Stimulated activated CD4-positive, alpha-beta T cell treated with anti-CD3 and anti-CD28 coated beads, TNF-alpha, amount 100 ng/mL, for 4 hours (primary cell): ENCODE measurements at regions not wholly inside any gene's neighbourhood (a gene's known extent, or its start where the extent isn't known, plus 50 kb on each side); places are given as distances from the start of the nearest gene placed in this dataset.
"Not testable (repeated sequence)": the region's sequence is repeated elsewhere in the genome, so short reads cannot be mapped to it uniquely, and the experiment has no call there.

Experiments used
- DNase-seq, 3 experiments: peaks; one replicate each; pipeline ENCODE4 v3.0.0-alpha.2; 2020; ENCODE audit warnings: low read depth in 3 of 3

DNA sequence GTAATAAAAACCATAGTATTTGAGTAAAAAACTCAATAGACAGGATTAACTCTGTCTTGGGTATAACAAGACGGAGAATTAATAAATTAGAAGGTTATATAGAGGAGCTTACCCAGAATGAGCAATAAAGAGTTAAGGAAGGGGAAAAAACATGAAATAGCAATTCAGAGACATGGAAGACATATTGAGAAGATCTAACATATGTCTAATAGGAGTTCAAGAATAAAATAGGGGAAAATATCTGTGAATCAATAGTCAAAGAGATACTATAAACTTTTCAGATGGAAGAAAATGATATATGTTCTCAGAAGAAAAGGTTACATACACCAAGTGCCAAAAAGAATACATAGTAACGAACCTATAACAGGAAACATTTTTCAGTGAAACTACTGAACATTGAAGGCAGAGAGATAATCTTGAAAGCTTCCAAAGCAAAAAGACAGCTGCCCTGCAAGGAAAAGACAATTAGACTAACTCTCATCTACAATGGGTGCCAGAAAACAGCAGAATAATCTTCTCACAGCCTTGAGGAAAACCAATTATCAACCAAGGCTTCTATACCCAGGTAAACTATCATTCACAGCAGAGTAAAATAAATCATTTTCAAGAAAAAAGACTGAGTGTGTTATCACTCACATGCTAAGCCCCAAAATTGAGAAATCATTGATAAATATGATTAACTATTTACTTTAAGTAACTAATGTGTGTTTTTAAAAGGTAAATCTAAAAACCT lies 106.0 kb downstream of the ENC1 start:
- no peak for DNase-seq

DNA sequence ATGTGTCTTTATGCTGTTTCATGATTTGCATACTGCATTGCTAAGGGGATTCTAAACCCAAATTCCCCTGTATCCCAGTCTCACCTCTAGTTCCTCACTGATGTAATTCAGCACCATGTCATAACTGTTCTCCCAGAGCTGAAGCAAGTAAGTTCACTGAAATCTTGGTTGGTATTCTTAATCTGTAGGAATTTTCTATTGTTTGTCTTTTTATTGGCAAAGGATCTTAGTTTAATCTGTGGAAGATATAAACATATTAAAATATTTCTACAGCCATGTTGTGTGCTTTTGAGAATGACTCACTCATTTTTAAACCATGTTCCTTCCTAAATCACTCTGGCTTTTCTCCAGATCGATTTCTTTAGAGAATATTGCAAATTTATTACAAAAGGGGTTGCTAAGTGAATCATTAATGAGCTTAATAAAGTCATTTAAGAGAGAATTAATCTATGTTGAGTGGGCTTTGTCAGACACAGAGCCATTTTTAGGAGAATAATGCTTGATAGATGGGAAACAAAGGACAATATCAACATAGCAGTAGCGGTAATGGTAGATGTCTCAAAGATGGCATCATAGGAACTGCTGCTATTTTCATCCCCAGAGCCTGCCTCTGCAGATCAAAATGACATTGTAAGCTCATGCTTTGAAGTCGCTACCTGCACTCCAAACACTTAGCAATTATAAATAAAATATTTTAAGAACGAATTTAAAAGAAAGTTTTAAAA lies 110.0 kb downstream of the ENC1 start:
- no peak for DNase-seq

DNA sequence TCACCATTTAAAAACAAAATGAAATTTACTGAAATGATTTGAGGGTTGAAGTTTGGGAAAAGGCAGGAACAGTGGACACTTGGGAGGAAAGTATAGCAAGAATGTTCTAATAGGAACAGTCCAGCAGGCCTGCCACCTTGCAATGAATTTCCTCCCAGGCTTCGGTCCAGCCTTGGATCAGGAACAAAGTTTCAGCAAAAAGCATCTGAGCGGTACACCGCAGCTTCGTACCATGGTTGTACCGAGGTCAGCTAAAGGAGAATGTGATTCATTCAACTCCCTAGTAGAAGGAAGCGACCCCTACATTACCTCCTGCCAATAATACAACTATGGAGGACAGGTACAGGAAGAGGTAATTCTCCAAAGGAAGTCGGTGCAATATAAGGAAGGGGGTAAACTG lies 111.4 kb downstream of the ENC1 start:
- DNase-seq: no peak

DNA sequence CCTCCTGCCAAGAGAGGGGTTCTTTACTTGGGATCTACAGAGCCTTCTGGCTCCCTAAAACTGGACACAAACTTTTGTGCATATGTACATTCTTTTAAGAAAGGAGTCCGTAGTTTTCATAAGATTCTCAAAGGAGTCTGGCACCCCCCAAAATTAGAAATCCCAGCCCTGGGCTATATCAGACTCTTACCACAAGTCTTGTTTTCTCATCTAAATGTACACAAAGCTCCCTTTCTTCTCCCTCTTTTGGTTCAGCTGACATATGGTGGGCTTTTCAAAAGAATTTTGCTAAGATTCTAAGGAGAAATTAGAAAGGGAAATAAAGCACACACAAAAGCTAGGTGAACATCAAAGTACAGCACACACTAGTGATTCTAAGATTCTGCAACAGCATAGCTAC lies 114.4 kb downstream of the ENC1 start:
- DNase-seq: no peak

DNA sequence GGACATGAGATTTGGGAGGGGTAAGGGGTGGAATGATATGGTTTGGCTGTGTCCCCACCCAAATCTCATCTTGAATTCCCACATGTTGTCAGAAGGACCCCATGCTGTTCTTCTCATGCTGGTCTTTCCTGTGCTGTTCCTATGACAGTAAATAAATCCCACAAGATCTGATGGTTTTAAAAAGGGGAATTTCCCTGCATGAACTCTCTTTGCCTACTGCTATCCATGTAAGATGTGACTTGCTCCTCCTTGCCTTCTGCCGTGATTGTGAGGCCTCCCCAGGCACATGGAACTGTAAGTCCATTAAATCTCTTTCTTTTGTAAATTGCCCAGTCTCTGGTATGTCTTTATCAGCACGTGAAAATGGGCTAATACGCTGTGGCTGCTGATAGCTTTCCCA lies 115.8 kb downstream of the ENC1 start:
- DNase-seq: not testable (repeated sequence)

DNA sequence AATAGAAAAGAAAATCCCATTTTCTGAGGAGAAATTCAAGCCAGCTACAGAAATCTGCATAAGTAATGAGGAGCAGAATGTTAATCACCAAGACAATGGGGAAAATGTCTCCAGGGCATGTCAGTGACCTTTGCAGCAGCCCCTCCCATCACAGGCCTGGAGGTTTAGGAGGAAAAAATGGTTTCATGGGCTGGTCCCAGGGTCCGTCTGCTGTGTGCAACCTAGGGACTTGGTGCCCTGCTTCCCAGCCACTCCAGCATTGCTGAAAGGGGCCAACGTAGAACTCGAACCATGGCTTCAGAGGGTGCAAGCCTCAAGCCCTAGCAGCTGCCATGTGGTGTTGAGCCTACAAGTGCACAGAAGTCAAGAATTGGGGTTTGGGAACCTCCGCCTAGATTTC lies 116.8 kb downstream of the ENC1 start:
- not testable (repeated sequence) for DNase-seq

DNA sequence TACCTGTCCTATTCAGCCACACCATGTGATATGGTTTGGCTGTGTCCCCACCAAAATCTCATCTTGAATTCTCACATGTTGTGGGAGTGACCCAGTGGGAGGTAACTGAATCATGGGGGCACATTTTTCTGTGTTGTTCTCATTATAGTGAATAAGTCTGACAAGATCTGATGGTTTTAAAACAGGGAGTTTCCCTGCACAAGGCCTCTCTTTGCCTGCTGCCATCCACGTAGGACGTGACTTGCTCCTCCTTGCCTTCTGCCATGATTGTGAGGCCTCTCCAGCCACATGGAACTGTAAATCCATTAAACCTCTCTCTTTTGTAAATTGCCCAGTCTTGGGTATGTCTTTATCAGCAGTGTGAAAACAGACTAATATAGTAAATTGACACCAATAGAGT lies 117.7 kb downstream of the ENC1 start:
- DNase-seq: not testable (repeated sequence)

DNA sequence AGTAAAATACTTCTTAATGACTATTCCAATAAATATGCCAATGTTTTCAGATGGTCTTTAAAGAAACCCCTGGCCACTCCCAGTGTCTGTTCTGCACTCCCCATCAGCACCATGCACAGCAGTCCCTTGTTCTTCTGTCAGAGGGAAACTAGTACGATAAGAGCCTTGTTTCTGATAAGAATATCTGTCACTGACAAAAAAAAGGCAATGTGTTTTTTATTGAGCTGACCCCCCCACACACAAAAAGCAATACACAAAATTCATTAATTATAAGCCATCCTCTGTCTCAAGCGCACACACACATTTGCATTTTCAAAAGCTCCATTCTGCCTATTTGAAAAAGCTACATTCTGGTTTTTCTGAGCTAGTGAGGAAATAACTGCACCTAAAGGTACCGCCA lies 119.1 kb downstream of the ENC1 start:
- DNase-seq: no peak

DNA sequence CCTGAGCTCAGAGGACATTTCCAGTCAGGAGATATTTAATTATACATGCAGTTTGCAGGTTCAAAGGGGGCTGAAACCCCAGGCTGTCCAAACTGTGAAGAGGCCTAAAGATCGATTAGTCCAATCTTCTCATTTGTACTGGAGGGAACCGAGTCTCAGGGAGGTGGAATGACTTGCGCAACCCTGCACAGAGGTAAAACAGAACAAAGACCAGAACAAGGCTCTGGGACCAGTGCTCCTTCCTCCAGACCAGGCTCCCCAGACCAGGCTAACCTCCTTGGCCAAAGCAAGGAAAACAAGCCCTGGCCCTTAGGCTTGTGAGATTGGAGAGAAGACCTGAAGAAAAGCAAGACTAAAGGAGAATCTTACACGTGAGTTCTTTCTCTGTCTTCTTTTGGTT lies 120.8 kb downstream of the ENC1 start:
- DNase-seq: no peak

DNA sequence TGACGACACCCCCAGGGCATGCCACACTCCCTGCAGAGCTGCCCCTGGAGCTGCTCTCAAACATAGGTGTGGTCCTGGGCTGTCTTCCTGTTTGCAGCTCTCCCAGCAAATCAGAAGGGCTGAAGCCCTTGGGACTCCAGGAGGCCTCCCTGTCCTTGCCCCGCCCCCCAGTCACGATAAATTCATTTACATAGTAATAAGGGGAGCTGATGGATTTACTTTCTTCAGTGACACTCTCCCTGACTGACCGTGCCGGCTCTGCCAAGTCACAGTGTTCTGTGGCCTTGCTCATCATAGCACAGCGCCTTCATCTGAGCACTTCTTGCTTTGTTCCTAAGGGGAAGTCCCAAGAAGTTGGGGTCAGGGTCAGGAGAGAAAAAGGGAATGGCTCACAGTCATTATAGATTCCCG lies 121.4 kb downstream of the ENC1 start:
- DNase-seq: no peak

DNA sequence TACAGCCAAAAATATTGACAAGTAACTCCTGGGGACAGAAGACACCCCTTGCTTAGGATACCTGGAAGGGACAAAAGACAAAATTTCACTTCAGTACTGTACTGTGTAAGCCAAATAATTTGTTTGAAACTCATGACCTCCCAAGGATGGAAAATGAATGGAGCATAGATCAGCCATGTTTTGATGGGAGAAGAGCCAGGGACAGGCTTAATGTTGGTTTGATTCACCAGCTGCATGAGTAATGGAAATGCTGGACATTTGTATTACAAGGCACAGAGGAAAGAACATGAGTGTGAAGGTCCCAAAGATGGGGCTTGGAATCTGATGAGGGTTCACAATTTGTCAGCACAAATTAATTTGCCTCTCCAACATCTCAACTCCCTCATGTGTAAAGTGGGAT lies 122.8 kb downstream of the ENC1 start:
- DNase-seq: no peak

DNA sequence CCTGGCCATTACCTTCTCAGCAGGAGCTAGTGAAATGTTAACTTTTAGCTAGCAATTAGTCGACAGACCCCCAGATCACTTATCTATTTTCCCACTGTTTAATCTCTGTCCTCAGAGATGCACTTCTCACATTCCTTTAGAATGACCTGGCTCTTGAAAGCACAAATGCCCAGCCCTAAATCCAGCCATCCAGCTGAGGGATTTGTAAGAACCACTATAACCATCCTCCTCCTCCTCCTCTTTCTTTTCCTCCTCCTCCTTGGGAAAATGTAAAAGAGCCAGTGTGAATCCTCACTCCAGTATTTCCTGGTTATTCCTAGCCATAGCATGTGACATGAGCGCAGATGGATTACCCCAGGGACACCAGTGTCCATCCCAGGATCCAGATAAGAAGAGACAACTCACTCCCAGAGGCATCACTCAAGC lies 124.3 kb downstream of the ENC1 start:
- DNase-seq: no peak

DNA sequence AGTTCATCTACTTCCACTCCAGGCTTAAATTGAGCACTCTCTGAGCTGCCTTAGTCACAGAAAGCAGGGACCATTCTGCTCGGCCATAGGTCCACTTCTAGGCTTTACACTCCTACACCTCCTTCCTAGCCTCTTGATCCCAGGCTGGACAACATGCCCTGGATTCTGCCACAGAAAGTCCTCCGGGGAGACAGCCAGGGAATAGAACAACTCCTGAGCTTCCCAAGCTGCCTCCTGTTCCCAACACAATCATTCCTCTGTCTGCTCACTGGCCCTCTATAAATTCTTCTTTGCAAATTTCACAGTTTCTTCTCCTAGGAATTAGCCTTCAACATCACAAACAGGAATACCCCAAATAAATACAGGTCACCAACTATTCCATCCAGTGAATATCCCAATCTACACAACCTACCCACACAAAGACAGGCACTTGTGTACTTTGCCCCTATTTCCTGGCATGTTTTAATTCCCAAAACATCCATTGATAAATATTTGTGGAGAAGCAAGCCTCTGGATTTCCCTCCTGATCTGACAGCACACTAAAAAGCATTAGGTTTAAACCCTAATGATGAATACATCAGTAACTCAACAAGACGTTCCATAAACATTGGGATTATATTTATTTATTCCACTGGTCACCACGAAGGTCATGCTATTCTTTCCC lies 125.5 kb downstream of the ENC1 start:
- DNase-seq: no peak

DNA sequence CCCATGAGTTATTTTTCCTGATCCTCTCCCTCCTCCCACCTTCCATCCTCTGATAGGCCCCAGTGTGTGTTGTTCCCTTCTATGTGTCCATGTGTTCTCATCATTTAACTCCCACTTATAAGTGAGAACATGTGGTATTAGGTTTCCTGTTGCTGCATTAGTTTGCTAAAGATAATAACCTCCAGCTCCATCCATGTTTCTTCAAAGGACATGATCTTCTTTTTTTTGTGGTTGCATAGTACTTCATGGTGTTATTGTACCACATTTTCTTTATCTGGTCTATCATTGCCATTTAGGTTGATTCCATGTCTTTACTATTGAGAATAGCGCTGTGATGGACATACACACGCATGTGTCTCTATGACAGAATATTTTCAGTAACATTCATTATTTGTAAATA lies 128.8 kb downstream of the ENC1 start:
- DNase-seq: not testable (repeated sequence)

DNA sequence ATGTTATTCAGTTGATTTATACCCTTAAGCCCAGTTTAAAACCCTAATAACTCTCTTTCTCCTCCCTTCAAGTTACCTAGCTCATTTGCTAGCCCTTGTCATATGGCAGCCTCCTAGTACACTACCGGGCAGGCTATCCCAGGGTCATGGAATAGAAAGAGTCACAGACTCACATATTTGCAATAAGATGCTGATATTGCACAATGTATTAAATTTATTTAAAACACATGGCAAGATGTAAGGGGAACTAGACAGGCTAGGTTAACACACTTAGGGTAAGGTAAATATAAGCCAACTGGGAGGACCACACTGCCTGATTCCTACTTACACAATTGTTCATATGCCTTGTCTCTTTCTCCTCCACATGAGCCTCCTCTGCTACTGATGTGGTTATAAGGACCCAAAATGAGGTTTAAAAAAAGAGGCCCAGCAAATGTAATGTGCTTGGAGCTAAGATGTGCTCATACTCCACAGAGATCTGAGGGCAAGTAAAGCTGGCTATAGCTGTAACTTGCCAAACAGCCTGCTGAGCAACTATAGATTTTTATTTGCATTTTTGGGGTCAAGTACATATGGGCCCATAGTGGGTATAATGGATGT lies 130.0 kb downstream of the ENC1 start:
- DNase-seq: no peak

DNA sequence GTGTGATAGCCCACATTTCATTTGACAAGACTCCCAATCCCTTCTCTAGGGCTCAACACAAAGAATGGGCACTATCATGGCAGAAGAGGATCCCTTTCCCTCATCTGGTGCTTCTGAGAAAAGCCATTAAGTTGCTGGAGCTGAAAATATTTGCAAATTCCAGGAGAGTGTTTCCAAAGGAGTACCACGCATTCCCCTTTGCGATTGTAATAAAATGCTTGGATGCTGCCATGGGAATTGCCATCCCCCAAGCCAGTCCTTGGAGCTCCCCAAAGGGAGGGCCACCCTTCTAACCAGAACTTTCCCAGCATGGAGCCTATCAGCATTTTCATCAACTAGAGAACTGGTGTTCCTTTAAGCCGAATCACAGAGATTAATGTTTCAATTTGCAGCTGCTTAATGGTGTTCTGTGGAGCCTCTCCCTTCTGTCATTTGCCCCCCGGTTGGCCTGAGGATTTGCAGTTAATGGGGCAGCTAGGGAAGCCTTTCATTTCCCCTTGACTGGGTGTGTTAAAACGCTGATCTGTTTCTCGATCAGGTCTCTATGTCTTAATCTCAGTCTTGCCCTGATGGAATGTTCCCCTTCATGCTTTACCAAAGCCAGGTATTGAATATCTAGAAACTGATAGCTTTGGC lies 133.0 kb downstream of the ENC1 start:
- no peak for DNase-seq

DNA sequence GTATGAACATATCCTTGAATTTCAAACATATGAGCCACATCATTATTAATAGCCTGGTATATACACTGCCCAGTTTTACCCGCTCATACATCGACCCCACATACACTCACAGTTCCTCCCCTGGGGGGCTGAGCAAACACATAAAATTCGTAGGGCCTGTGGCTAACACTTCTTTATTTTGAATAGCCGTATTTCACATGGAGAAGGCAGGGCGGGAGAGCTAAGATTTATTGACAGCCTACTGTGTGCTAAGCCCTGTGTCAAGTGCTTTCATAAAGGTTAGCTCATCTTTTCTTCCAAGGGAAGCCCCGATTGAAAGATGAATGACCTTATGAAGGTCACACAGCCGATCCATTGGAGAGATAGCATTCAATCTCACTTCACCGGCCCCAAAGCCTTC lies 134.4 kb downstream of the ENC1 start:
- no peak for DNase-seq

DNA sequence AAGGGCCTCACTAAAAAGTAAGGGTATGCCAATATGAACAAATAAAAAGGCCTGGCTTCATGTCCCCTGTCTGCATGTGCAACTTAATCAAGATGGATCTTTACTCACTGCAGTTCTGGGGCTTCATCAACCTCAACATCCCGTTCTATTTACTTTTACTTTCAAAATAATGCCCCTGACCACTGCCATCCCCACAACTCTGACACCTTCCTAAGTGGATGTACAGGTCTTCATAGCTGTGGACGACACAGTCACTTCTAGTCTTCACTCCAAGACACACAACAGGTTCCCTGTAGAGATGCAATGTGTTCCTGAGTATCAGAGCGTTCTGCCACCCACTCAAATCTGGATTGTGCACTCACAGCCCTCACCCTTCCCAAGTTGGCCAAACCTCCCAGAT lies 136.1 kb downstream of the ENC1 start:
- no peak for DNase-seq

DNA sequence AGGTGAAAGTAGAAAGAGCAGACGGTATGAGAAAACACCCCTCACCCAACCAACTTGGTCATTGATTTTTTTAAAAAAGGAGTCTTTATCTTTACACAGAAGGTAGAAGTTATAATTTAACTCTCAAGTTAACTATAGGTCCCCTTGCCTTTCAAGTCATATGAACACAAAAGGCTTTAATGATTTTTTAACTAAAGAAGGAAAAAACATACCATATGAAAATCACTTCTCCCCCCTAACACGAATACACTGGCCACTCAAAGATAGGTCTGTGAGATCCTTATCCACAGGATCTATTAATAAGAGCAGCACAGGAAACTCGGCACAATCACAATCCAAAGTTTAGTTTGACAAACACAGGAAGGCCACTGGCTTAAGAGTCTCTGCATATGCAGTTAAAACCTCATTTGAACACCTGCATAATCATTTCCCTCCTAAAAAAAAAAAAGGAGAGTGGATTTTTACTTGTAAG lies 138.0 kb downstream of the ENC1 start:
- no peak for DNase-seq

DNA sequence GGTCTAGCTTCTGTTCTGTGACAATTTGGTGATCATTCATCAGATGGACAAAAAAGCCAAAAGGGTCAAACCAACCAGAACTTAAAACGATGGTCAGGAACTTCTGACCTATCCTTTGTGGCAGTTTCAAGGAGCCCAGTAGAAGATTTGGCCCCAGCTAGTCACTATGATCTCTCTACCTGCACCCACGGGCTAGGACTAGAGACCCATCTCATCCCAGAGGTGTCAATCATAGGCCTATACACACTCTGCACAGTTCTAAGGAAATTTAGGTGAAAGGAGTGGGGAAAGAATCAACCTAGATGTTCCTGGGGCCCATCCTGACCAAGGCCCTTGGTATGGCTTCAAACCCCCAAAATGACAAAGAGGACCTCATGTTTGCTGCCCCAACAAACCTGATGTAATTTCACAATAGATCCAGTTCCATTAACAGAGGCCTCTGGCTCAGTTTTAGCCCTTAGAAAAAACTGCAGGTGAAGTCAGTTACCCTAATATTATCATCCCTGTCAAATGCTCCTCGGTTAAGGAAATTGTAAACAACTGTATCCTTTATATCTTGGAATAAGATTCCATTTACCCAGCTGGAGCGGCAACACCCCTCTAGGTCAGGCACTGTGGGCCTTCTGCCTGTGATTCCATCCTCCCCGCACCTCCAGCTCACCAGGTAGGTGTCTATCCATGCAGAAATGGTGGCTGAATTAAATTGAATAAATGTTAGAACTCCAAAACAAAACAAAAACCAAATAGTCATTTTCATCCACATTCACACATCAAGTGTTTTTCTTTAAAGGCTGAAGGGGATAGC lies 138.7 kb downstream of the ENC1 start:
- no peak for DNase-seq
